CD4-positive, alpha-beta memory T cell (primary cell): ENCODE measurements at regions not wholly inside any gene's neighbourhood (a gene's known extent, or its start where the extent isn't known, plus 50 kb on each side); places are given as distances from the start of the nearest gene placed in this dataset.

Source experiments
- CTCF ChIA-PET: fragments of 350-600 bp; sonication (Branson Sonifier 250); formaldehyde crosslinking; loops from one replicate; lab custom pipeline; 2021; ENCODE audit warnings: inconsistent platforms; ENCODE audit not compliant: partially characterized antibody; lab: Charles Lee
- POLR2A ChIA-PET: fragments of 350-600 bp; sonication (Branson Sonifier 250); formaldehyde crosslinking; loops from one replicate; lab custom pipeline; 2021; ENCODE audit not compliant: partially characterized antibody; lab: Charles Lee
- DNase-seq, 5 donors: peaks; one replicate each; pipeline versions ENCODE4 v3.0.0 to v3.0.0-alpha.2; 2020 to 2022; ENCODE audit warnings: mixed read lengths in 1 of 5
- H3K27ac ChIP-seq: one replicate; pipeline ENCODE4 v1.7.0; 2013; ENCODE audit warnings: low read depth, low read length
- H3K27me3 ChIP-seq: 2 replicates; pipeline ENCODE4 v1.7.0; 2013; ENCODE audit warnings: mild to moderate bottlenecking, low read length, moderate library complexity; ENCODE audit not compliant: insufficient read depth
- H3K36me3 ChIP-seq: 2 replicates; pipeline ENCODE4 v1.7.0; 2013; ENCODE audit warnings: mild to moderate bottlenecking, low read length, moderate library complexity; ENCODE audit not compliant: insufficient read depth
- H3K4me1 ChIP-seq: 2 replicates; pipeline ENCODE4 v1.7.0; 2013; ENCODE audit warnings: mild to moderate bottlenecking, low read length, moderate library complexity; ENCODE audit not compliant: insufficient read depth
- H3K4me3 ChIP-seq, 2 donors: one replicate each; pipeline ENCODE4 v1.7.0; 2013; ENCODE audit warnings: low read length in 2 of 2, mild to moderate bottlenecking in 1 of 2
- H3K9me3 ChIP-seq, 2 donors: one replicate each; pipeline ENCODE4 v1.7.0; 2013; ENCODE audit warnings: low read length in 2 of 2, control low read depth in 1 of 2; ENCODE audit not compliant: control insufficient read depth in 1 of 2
- H3K27ac Mint-ChIP-seq, 7 donors: one replicate each; pipeline ENCODE4 v1.8.0; 2020 to 2021; ENCODE audit warnings: mixed read lengths in 7 of 7, mild to moderate bottlenecking in 6 of 7, inconsistent platforms in 3 of 7, moderate library complexity in 3 of 7
- H3K27me3 Mint-ChIP-seq, 2 donors: one replicate each; pipeline ENCODE4 v1.8.0; 2020 to 2021; ENCODE audit warnings: mixed read lengths in 2 of 2
- H3K36me3 Mint-ChIP-seq, 2 donors: one replicate each; pipeline ENCODE4 v1.8.0; 2020 to 2021; ENCODE audit warnings: mixed read lengths in 2 of 2, inconsistent platforms in 1 of 2, mild to moderate bottlenecking in 1 of 2
- H3K4me1 Mint-ChIP-seq, 4 donors: one replicate each; pipeline ENCODE4 v1.8.0; 2020 to 2021; ENCODE audit warnings: mixed read lengths in 4 of 4, mild to moderate bottlenecking in 1 of 4
- H3K4me3 Mint-ChIP-seq, 8 donors: one replicate each; pipeline ENCODE4 v1.8.0; 2020 to 2021; ENCODE audit warnings: mixed read lengths in 8 of 8, mild to moderate bottlenecking in 7 of 8, moderate library complexity in 6 of 8, inconsistent platforms in 3 of 8
- H3K9me3 Mint-ChIP-seq, 8 donors: one replicate each; pipeline ENCODE4 v1.8.0; 2020 to 2021; ENCODE audit warnings: mixed read lengths in 8 of 8, mild to moderate bottlenecking in 5 of 8, inconsistent platforms in 3 of 8, moderate library complexity in 1 of 8
- intact Hi-C: fragments of 100-400 bp; cut with micrococcal nuclease; formaldehyde crosslinking; loops from one replicate; pipeline ENCODE4 v1.15.1; 2023

DNA sequence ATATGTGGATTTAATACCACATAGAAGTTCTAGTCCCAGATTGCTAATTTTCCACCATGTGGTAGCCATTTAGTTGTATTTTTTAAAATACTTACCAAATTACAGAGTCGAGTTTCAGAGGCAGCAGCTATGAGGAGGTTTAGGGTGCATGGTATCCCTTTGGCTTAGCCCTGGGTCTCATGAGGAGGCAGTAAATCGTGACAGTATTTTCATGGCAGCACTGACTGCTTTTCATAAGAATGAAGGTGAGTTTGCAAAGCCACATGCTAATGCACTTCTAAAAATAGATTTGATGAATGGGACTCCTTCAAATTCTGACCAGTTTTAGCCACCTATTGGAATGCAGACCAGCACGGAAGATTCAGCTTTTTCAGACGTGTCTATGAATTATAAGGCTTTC lies 114.0 kb upstream of the FRG1 start:
- ChIA-PET CTCF (no interaction called here), POLR2A (no interaction called here)
- Mint-ChIP-seq H3K9me3 (no peaks in the 10 kb centered on the region), H3K27me3 (no peaks in the 10 kb centered on the region), H3K27ac (no peak overlapping the region), H3K4me3 (no peak overlapping the region), H3K4me1 (no peaks in the 10 kb centered on the region), H3K36me3 (no peaks in the 10 kb centered on the region)
- Histone ChIP-seq H3K27ac (no peak overlapping the region), H3K27me3 (no peaks in the 10 kb centered on the region), H3K9me3 (no peaks in the 10 kb centered on the region), H3K36me3 (no peaks in the 10 kb centered on the region), H3K4me3 (no peak overlapping the region), H3K4me1 (no peaks in the 10 kb centered on the region)
- intact Hi-C loops: no loop called here
- no peak for DNase-seq

DNA sequence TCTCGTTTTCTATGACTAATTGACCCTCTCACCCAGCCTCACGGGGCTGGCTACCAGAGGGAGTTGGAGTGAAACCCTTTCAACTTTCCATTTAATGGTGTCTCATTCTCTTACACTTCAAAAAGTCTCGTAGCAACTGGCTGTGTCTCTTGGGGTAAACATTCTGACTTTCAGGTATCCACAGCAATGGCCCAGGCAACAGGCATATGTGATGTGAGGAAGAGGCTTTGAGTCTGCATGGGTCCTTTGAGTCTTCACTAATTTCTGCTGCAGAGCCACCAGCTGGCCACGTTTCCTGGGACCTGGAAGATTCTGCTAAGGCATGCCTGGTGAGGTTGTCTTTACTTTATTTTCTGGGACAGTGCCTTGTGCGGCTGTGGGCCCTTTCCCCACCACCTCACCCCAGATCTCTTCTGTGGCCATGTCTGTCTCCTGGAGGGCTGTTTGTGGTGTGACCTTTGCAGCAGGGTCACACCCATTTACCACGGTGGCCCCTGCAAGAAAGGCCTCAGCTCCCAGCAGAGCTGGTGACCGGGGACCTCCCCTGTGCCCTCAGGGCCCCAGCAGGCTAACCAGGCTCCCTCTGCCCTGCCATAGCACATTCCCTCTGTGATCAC lies 112.5 kb upstream of the FRG1 start:
- ChIA-PET CTCF (no interaction called here), POLR2A (no interaction called here)
- no peak for DNase-seq
- Histone ChIP-seq H3K27me3 (no peaks in the 10 kb centered on the region), H3K27ac (no peak overlapping the region), H3K36me3 (no peaks in the 10 kb centered on the region), H3K4me1 (no peaks in the 10 kb centered on the region), H3K9me3 (no peaks in the 10 kb centered on the region), H3K4me3 (no peak overlapping the region)
- Mint-ChIP-seq H3K9me3 (no peaks in the 10 kb centered on the region), H3K4me1 (no peaks in the 10 kb centered on the region), H3K27ac (no peak overlapping the region), H3K4me3 (no peak overlapping the region), H3K27me3 (no peaks in the 10 kb centered on the region), H3K36me3 (no peaks in the 10 kb centered on the region)
- intact Hi-C loops: no loop called here

DNA sequence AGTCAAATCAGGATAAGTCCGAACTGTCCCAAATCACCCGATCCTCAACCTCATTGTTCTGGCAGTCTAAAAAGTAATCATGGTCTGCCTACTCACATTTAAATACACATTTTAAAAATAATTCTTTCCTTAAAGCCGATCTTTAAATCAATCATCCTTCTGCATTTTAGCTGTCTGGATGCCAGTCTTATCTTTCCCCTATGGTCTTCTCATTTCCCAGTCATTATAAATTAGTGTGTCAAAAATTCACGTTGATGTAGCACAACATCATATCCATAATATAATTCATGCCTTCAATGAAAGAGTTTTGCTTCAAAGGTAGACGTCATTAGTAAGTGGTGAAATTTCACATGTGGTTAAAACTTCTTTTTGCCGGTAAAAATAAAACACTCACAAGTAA lies 108.1 kb upstream of the FRG1 start:
- Histone ChIP-seq H3K9me3 (no peaks in the 10 kb centered on the region), H3K4me3 (no peak overlapping the region), H3K36me3 (no peaks in the 10 kb centered on the region), H3K27ac (no peak overlapping the region), H3K27me3 (no peaks in the 10 kb centered on the region), H3K4me1 (no peaks in the 10 kb centered on the region)
- no peak for DNase-seq
- H3K27me3 Mint-ChIP-seq: no peaks in the 10 kb centered on the region
- H3K4me1 Mint-ChIP-seq: no peaks in the 10 kb centered on the region
- POLR2A ChIA-PET: no interaction called here
- no peak overlapping the region for H3K27ac Mint-ChIP-seq
- CTCF ChIA-PET: no interaction called here
- peaks cover 0 to 1% (median 0%) of the 10 kb centered on the region in 8 donors for H3K9me3 Mint-ChIP-seq
- no peaks in the 10 kb centered on the region for H3K36me3 Mint-ChIP-seq
- intact Hi-C loops: no loop called here
- H3K4me3 Mint-ChIP-seq: no peak overlapping the region

DNA sequence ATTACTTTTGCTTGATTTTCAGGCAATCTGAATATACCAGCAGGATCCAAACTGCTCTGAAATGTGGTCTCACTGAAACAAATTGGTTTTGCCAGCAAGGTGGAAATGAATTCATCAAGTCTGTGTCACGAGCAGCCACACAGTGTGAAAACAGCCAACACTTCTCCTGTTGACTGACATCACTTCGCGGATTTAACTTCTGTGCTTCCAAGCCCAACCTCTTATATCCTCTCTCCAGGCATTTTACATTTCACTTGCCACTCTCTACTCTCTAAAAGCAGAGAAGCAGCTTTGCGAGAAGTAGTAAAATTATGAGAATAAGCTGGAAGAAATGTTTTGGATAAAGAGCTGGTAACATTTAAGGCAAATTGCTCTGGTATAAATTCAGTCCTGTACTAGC lies 106.1 kb upstream of the FRG1 start:
- H3K9me3 Mint-ChIP-seq: peaks cover 0 to 1% (median 0%) of the 10 kb centered on the region in 8 donors
- CTCF ChIA-PET: no interaction called here

DNA sequence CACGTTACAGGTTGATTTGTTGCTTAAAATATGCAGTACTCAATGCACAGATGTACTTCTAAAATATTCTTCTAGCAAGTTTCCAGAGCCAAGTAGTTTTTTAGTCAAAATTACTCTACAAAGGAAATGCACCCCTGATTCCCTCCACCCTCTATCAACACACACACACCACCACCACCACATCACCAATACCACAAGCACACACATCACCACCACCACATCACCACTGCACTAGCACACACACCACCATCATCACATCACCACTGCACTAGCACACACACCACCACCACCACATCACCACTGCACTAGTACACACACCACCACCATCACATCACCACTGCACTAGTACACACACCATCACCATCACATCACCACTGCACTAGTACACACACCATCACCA lies 105.2 kb upstream of the FRG1 start:
- no peaks in the 10 kb centered on the region for H3K9me3 ChIP-seq
- CTCF ChIA-PET: no interaction called here
- intact Hi-C loops: no loop called here
- no peak overlapping the region for H3K27ac Mint-ChIP-seq
- no peaks in the 10 kb centered on the region for H3K4me1 Mint-ChIP-seq
- H3K36me3 ChIP-seq: no peaks in the 10 kb centered on the region
- DNase-seq: no peak
- POLR2A ChIA-PET: no interaction called here
- H3K36me3 Mint-ChIP-seq: no peaks in the 10 kb centered on the region
- peaks cover 0 to 4% (median 0%) of the 10 kb centered on the region in 8 donors for H3K9me3 Mint-ChIP-seq
- H3K27me3 ChIP-seq: no peaks in the 10 kb centered on the region
- H3K4me3 Mint-ChIP-seq: no peak overlapping the region
- no peak overlapping the region for H3K4me3 ChIP-seq
- H3K27me3 Mint-ChIP-seq: no peaks in the 10 kb centered on the region
- H3K4me1 ChIP-seq: no peaks in the 10 kb centered on the region
- no peak overlapping the region for H3K27ac ChIP-seq

More for the DNA sequence above, 106.1 kb upstream of the FRG1 start:
- Histone ChIP-seq H3K4me3 (no peak overlapping the region), H3K9me3 (no peaks in the 10 kb centered on the region), H3K36me3 (no peaks in the 10 kb centered on the region), H3K27me3 (no peaks in the 10 kb centered on the region), H3K4me1 (no peaks in the 10 kb centered on the region), H3K27ac (no peak overlapping the region)
- Mint-ChIP-seq H3K4me3 (no peak overlapping the region), H3K27ac (no peak overlapping the region), H3K4me1 (no peaks in the 10 kb centered on the region), H3K27me3 (no peaks in the 10 kb centered on the region), H3K36me3 (no peaks in the 10 kb centered on the region)
- POLR2A ChIA-PET: no interaction called here
- intact Hi-C loops: no loop called here
- no peak for DNase-seq

DNA sequence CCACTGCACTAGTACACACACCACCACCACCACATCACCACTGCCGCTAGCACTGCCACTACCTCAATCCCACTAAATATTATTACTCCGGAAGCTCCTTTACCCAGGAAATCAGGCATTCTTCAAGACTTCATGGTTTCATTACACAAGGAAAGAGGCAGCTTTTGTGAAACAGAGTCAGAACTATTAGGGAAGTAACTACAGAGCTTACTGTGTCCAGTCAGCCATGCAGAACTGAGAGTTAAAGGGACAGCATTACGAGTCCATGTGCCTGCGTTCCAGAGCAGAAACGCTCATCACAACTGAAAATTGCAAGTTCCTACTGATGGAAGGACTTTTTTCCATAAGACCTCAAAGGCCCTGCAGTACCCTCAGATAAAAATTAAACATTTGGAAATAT lies 103.2 kb upstream of the FRG1 start:
- H3K27me3 ChIP-seq: no peaks in the 10 kb centered on the region
- H3K9me3 ChIP-seq: no peaks in the 10 kb centered on the region
- Mint-ChIP-seq H3K27me3 (peaks cover 0 to 4% of the 10 kb centered on the region in 2 donors), H3K4me1 (no peaks in the 10 kb centered on the region), H3K27ac (no peak overlapping the region), H3K4me3 (no peak overlapping the region), H3K9me3 (peaks cover 0 to 4% (median 0%) of the 10 kb centered on the region in 8 donors), H3K36me3 (no peaks in the 10 kb centered on the region)
- H3K4me3 ChIP-seq: no peak overlapping the region
- POLR2A ChIA-PET: no interaction called here
- CTCF ChIA-PET: no interaction called here
- H3K36me3 ChIP-seq: no peaks in the 10 kb centered on the region
- no peak overlapping the region for H3K27ac ChIP-seq
- intact Hi-C loops: no loop called here
- DNase-seq: no peak
- no peaks in the 10 kb centered on the region for H3K4me1 ChIP-seq

- DNase-seq: no peak
- CTCF ChIA-PET: no interaction called here
- H3K27me3 Mint-ChIP-seq: peaks cover 0 to 4% of the 10 kb centered on the region in 2 donors
- POLR2A ChIA-PET: no interaction called here
- Histone ChIP-seq H3K36me3 (no peaks in the 10 kb centered on the region), H3K27me3 (no peaks in the 10 kb centered on the region), H3K4me1 (no peaks in the 10 kb centered on the region), H3K27ac (no peak overlapping the region), H3K4me3 (no peak overlapping the region), H3K9me3 (no peaks in the 10 kb centered on the region)
- no peaks in the 10 kb centered on the region for H3K36me3 Mint-ChIP-seq
- no peak overlapping the region for H3K27ac Mint-ChIP-seq
- H3K4me3 Mint-ChIP-seq: no peak overlapping the region
- H3K4me1 Mint-ChIP-seq: no peaks in the 10 kb centered on the region
- intact Hi-C loops: no loop called here
- peaks cover 0 to 5% (median 0%) of the 10 kb centered on the region in 8 donors for H3K9me3 Mint-ChIP-seq
These were observed 101.7 kb upstream of the FRG1 start for GRCh38 chr4:189838821-189839497.
